ENCODE measurements at regions not wholly inside any gene's neighbourhood (a gene's known extent, or its start where the extent isn't known, plus 50 kb on each side); places are given as distances from the start of the nearest gene placed in this dataset.

GRCh38 chr3:28171962-28172361, 69.5 kb upstream of the CMC1 start:
- TF ChIP-seq CTCF (conservative IDR thresholded peaks at IDR 0.05; ENCODE audit: low read length), result no peak
- TF ChIP-seq EZH2phosphoT487 (IDR thresholded peaks at IDR 0.05; ENCODE audit: borderline replicate concordance, low read depth, low read length), result no peak
